ENCODE measurements at regions not wholly inside any gene's neighbourhood (a gene's known extent, or its start where the extent isn't known, plus 50 kb on each side); places are given as distances from the start of the nearest gene placed in this dataset.

GRCh38 chr9:28249424-28249823, 676.1 kb upstream of the C9orf72 start:
- ATAC-seq (replicated peaks in 6 of 8) = no peak
- in situ Hi-C loops (cut with MboI; ENCODE audit: low pct_unique_long_range_greater_than_20kb in 2 of 9, low sequenced_read_pairs in 9 of 9, unreplicated experiment in 9 of 9) = no loop called here
- H3K4me3 ChIP-seq = no peak overlapping the region
- WGBS, 10 experiments = 0 to 95% (median 78%) methylated on average over 2 of the region's 2 CpGs
- no peaks in the 10 kb centered on the region for H3K4me1 ChIP-seq (replicated peaks in 1 of 2)
- H3K27ac ChIP-seq = no peak overlapping the region

GRCh38 chr9:28255174-28255573, 681.9 kb upstream of the C9orf72 start:
- ATAC-seq (replicated peaks in 6 of 8) = no peak
- peaks cover 0 to 13% of the 10 kb centered on the region in 2 donors for H3K4me1 ChIP-seq (replicated peaks in 1 of 2)
- no peak overlapping the region for H3K27ac ChIP-seq
- no peak overlapping the region for H3K4me3 ChIP-seq
- in situ Hi-C loops (cut with MboI; ENCODE audit: low pct_unique_long_range_greater_than_20kb in 2 of 9, low sequenced_read_pairs in 9 of 9, unreplicated experiment in 9 of 9) = no loop called here
- WGBS, 10 experiments = 0 to 100% (median 80%) methylated on average over 2 to 3 of the region's 3 CpGs; no CpG with 5 or more reads in 1 of the 10 experiments

- in situ Hi-C loops (cut with MboI; ENCODE audit: low pct_unique_long_range_greater_than_20kb in 2 of 9, low sequenced_read_pairs in 9 of 9, unreplicated experiment in 9 of 9) = no loop called here
- H3K4me1 ChIP-seq (replicated peaks in 1 of 2) = peaks cover 0 to 13% of the 10 kb centered on the region in 2 donors
Observed at GRCh38 chr9:28260330-28260729, 687.0 kb upstream of the C9orf72 start.

GRCh38 chr9:28264368-28264767, 691.1 kb upstream of the C9orf72 start:
- WGBS, 10 experiments = 0 to 100% (median 86%) methylated on average over 1 to 4 of the region's 4 CpGs
- in situ Hi-C loops (cut with MboI; ENCODE audit: low pct_unique_long_range_greater_than_20kb in 2 of 9, low sequenced_read_pairs in 9 of 9, unreplicated experiment in 9 of 9) = no loop called here
- no peak overlapping the region for H3K27ac ChIP-seq
- ATAC-seq (replicated peaks in 6 of 8) = peak in 1 of 8 experiments; percentile 71
- no peaks in the 10 kb centered on the region for H3K4me1 ChIP-seq (replicated peaks in 1 of 2)
- H3K4me3 ChIP-seq = no peak overlapping the region

More at GRCh38 chr9:28260330-28260729, 687.0 kb upstream of the C9orf72 start:
- WGBS, 10 experiments = 30 to 100% (median 92%) methylated on average over 1 to 4 of the region's 4 CpGs
- Histone ChIP-seq H3K4me3 (no peak overlapping the region), H3K27ac (no peak overlapping the region)
- peak in 2 of 8 experiments; percentile 68 to 71 for ATAC-seq (replicated peaks in 6 of 8)

GRCh38 chr9:28267351-28267750, 694.1 kb upstream of the C9orf72 start:
- no peaks in the 10 kb centered on the region for H3K4me1 ChIP-seq (replicated peaks in 1 of 2)
- no peak overlapping the region for H3K4me3 ChIP-seq
- in situ Hi-C loops (cut with MboI; ENCODE audit: low pct_unique_long_range_greater_than_20kb in 2 of 9, low sequenced_read_pairs in 9 of 9, unreplicated experiment in 9 of 9) = no loop called here
- 4 to 100% (median 80%) methylated on average over 2 to 6 of the region's 6 CpGs for WGBS, 10 experiments
- ATAC-seq (replicated peaks in 6 of 8) = no peak
- no peak overlapping the region for H3K27ac ChIP-seq

- H3K4me3 ChIP-seq = no peak overlapping the region
- no peaks in the 10 kb centered on the region for H3K4me1 ChIP-seq (replicated peaks in 1 of 2)
- H3K27ac ChIP-seq = no peak overlapping the region
- no peak for ATAC-seq (replicated peaks in 6 of 8)
- in situ Hi-C loops (cut with MboI; ENCODE audit: low pct_unique_long_range_greater_than_20kb in 2 of 9, low sequenced_read_pairs in 9 of 9, unreplicated experiment in 9 of 9) = no loop called here
- 0 to 94% (median 80%) methylated on average over 1 to 4 of the region's 4 CpGs; no CpG with 5 or more reads in 1 of the 10 experiments for WGBS, 10 experiments
Observed at GRCh38 chr9:28270156-28270555, 696.9 kb upstream of the C9orf72 start.

GRCh38 chr9:28272127-28272526, 698.8 kb upstream of the C9orf72 start:
- no peak overlapping the region for H3K4me3 ChIP-seq
- H3K27ac ChIP-seq = no peak overlapping the region
- in situ Hi-C loops (cut with MboI; ENCODE audit: low pct_unique_long_range_greater_than_20kb in 2 of 9, low sequenced_read_pairs in 9 of 9, unreplicated experiment in 9 of 9) = no loop called here
- no peaks in the 10 kb centered on the region for H3K4me1 ChIP-seq (replicated peaks in 1 of 2)
- ATAC-seq (replicated peaks in 6 of 8) = peak in 3 of 8 experiments; percentile 71 to 95 (median 88)
- WGBS, 10 experiments = 0 to 100% (median 61%) methylated on average over 1 to 3 of the region's 4 CpGs

- Histone ChIP-seq H3K27ac (peak overlapping the region in 1 of 2 donors; percentile 5), H3K4me3 (no peak overlapping the region), H3K4me1 (replicated peaks in 1 of 2) (peaks cover 0 to 19% of the 10 kb centered on the region in 2 donors)
- peak in 5 of 8 experiments; percentile 57 to 88 (median 84) for ATAC-seq (replicated peaks in 6 of 8)
- in situ Hi-C loops (cut with MboI; ENCODE audit: low pct_unique_long_range_greater_than_20kb in 2 of 9, low sequenced_read_pairs in 9 of 9, unreplicated experiment in 9 of 9) = loop anchor here in 1 of 9 experiments (25.0 kb wide), 1 partner anchor 100 kb away; no protein-coding TSS in a partner anchor
- 14 to 68% (median 28%) methylated on average over 1 to 4 of the region's 4 CpGs; no CpG with 5 or more reads in 1 of the 10 experiments for WGBS, 10 experiments
Observed at GRCh38 chr9:28287455-28287854, 714.2 kb upstream of the C9orf72 start.

- peak in 2 of 8 experiments; percentile 32 to 78 for ATAC-seq (replicated peaks in 6 of 8)
- Histone ChIP-seq H3K27ac (no peak overlapping the region), H3K4me1 (replicated peaks in 1 of 2) (peaks cover 0 to 19% of the 10 kb centered on the region in 2 donors), H3K4me3 (no peak overlapping the region)
- in situ Hi-C loops (cut with MboI; ENCODE audit: low pct_unique_long_range_greater_than_20kb in 2 of 9, low sequenced_read_pairs in 9 of 9, unreplicated experiment in 9 of 9) = loop anchor here in 1 of 9 experiments (25.0 kb wide), 1 partner anchor 98 kb away; no protein-coding TSS in a partner anchor
Observed at GRCh38 chr9:28289746-28290145, 716.5 kb upstream of the C9orf72 start.

GRCh38 chr9:28293369-28294090, 720.2 kb upstream of the C9orf72 start:
- Histone ChIP-seq H3K4me1 (replicated peaks in 1 of 2) (peaks cover 0 to 6% of the 10 kb centered on the region in 2 donors), H3K4me3 (no peak overlapping the region), H3K27ac (no peak overlapping the region)
- WGBS, 10 experiments = 0 to 90% (median 73%) methylated on average over 2 to 3 of the region's 3 CpGs; no CpG with 5 or more reads in 1 of the 10 experiments
- in situ Hi-C loops (cut with MboI; ENCODE audit: low pct_unique_long_range_greater_than_20kb in 2 of 9, low sequenced_read_pairs in 9 of 9, unreplicated experiment in 9 of 9) = loop anchor here in 1 of 9 experiments (25.0 kb wide), 1 partner anchor 94 kb away; no protein-coding TSS in a partner anchor
- peak in 1 of 8 experiments; percentile 24 for ATAC-seq (replicated peaks in 6 of 8)

- no peak for ATAC-seq (replicated peaks in 6 of 8)
- in situ Hi-C loops (cut with MboI; ENCODE audit: low pct_unique_long_range_greater_than_20kb in 2 of 9, low sequenced_read_pairs in 9 of 9, unreplicated experiment in 9 of 9) = no loop called here
- Histone ChIP-seq H3K4me1 (replicated peaks in 1 of 2) (peaks cover 0 to under 1% of the 10 kb centered on the region in 2 donors), H3K4me3 (no peak overlapping the region), H3K27ac (no peak overlapping the region)
Observed at GRCh38 chr9:28301281-28301680, 728.0 kb upstream of the C9orf72 start.

- Histone ChIP-seq H3K4me3 (no peak overlapping the region), H3K4me1 (replicated peaks in 1 of 2) (no peaks in the 10 kb centered on the region), H3K27ac (no peak overlapping the region)
- in situ Hi-C loops (cut with MboI; ENCODE audit: low pct_unique_long_range_greater_than_20kb in 2 of 9, low sequenced_read_pairs in 9 of 9, unreplicated experiment in 9 of 9) = no loop called here
- ATAC-seq (replicated peaks in 6 of 8) = peak in 5 of 8 experiments; percentile 76 to 92 (median 78)
- 0 to 75% (median 17%) methylated on average over 1 of the region's 1 CpG; no CpG with 5 or more reads in 3 of the 10 experiments for WGBS, 10 experiments
Observed at GRCh38 chr9:28317745-28318144, 744.5 kb upstream of the C9orf72 start.

GRCh38 chr9:28318515-28318914, 745.2 kb upstream of the C9orf72 start:
- H3K4me1 ChIP-seq (replicated peaks in 1 of 2) = no peaks in the 10 kb centered on the region
- H3K27ac ChIP-seq = no peak overlapping the region
- ATAC-seq (replicated peaks in 6 of 8) = no peak
- H3K4me3 ChIP-seq = no peak overlapping the region
- in situ Hi-C loops (cut with MboI; ENCODE audit: low pct_unique_long_range_greater_than_20kb in 2 of 9, low sequenced_read_pairs in 9 of 9, unreplicated experiment in 9 of 9) = no loop called here
- WGBS, 10 experiments = 0 to 67% (median 39%) methylated on average over 1 of the region's 1 CpG; no CpG with 5 or more reads in 4 of the 10 experiments

- 0 to 100% (median 47%) methylated on average over 1 to 2 of the region's 2 CpGs; no CpG with 5 or more reads in 2 of the 10 experiments for WGBS, 10 experiments
- H3K4me1 ChIP-seq (replicated peaks in 1 of 2) = no peaks in the 10 kb centered on the region
- no peak for ATAC-seq (replicated peaks in 6 of 8)
- H3K27ac ChIP-seq = no peak overlapping the region
- no peak overlapping the region for H3K4me3 ChIP-seq
- in situ Hi-C loops (cut with MboI; ENCODE audit: low pct_unique_long_range_greater_than_20kb in 2 of 9, low sequenced_read_pairs in 9 of 9, unreplicated experiment in 9 of 9) = no loop called here
Observed at GRCh38 chr9:28319981-28320380, 746.7 kb upstream of the C9orf72 start.

Measured in motor neuron (in vitro differentiated cells).